ENCODE measurements at regions not wholly inside any gene's neighbourhood (a gene's known extent, or its start where the extent isn't known, plus 50 kb on each side); places are given as distances from the start of the nearest gene placed in this dataset.

- no peak for TF ChIP-seq SUZ12 (IDR thresholded peaks at IDR 0.05)
- TF ChIP-seq SP1 (IDR thresholded peaks at IDR 0.05), result no peak
- TF ChIP-seq TARDBP (IDR thresholded peaks at IDR 0.05), result no peak
- TF ChIP-seq FOXM1 (IDR thresholded peaks at IDR 0.05; ENCODE audit: borderline replicate concordance), result no peak
- no peak for TF ChIP-seq BHLHE40 (IDR thresholded peaks at IDR 0.05; ENCODE audit: borderline replicate concordance)
- TF ChIP-seq FOXA1 (IDR thresholded peaks at IDR 0.05), result no peak
- TF ChIP-seq FOXK2 (IDR thresholded peaks at IDR 0.05), result no peak
- TF ChIP-seq ARNT (IDR thresholded peaks at IDR 0.05), result no peak
- TF ChIP-seq ELF4 (IDR thresholded peaks at IDR 0.05), result no peak
- no peak for TF ChIP-seq PKNOX1 (IDR thresholded peaks at IDR 0.05)
- TF ChIP-seq NFRKB (IDR thresholded peaks at IDR 0.05), result no peak
- no peak for TF ChIP-seq HDGF (IDR thresholded peaks at IDR 0.05; ENCODE audit: borderline replicate concordance)
- TF ChIP-seq L3MBTL2 (conservative IDR thresholded peaks at IDR 0.05), result no peak
Measured at GRCh38 chr7:155972247-155972646, 160.0 kb upstream of the SHH start.
